ENCODE measurements at regions not wholly inside any gene's neighbourhood (a gene's known extent, or its start where the extent isn't known, plus 50 kb on each side); places are given as distances from the start of the nearest gene placed in this dataset.

DNA sequence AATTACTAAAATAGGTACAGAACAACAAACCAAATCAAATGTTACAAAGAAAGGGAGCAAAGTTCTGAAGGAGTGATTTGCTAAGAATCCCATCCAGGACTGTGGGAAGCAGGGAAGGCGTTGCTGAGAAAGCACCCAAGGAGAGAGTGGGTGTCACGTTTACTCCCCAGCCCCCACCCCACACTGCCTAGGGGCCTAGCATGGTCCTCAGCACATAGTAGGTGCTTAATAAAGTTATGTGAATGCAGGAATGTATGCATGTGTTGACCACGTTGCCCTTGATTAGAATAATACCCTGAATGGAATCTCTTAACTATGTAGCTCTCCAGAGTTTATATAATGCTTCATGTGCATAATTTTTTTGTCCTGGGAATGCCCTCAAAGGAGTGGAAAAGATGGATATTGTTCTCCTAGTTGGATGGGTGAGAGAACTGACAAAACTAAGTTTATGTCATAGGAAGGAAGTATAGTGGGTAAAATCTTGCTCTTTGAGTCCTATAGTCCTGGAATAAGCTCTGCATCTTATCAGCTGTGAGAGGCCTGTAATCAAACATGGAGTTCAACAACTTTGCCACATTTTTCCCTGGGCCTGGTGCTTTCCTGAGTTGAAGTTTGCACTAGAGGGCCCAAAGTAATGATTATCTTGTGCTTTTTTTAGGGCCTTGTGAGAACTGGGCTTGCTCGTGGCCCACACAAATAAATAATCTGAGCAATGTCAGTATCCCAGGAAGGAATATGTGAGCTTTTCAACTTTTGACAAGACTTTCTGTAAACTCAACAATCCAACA is 53.8 kb upstream of the LMO2 start:
- no peak overlapping the region for H3K4me3 ChIP-seq (ENCODE audit: low read depth, low read length)
- POLR2A ChIA-PET = no interaction called here
- CTCF ChIA-PET = interaction anchor here (1.3 to 2.0 kb wide), 2 partner anchors 26 to 88 kb away, joined by 5 to 9 read pairs; no protein-coding TSS in a partner anchor
- DNase-seq (ENCODE audit: low read depth, low spot score) = no peak
- TF ChIP-seq, protein P1, sequence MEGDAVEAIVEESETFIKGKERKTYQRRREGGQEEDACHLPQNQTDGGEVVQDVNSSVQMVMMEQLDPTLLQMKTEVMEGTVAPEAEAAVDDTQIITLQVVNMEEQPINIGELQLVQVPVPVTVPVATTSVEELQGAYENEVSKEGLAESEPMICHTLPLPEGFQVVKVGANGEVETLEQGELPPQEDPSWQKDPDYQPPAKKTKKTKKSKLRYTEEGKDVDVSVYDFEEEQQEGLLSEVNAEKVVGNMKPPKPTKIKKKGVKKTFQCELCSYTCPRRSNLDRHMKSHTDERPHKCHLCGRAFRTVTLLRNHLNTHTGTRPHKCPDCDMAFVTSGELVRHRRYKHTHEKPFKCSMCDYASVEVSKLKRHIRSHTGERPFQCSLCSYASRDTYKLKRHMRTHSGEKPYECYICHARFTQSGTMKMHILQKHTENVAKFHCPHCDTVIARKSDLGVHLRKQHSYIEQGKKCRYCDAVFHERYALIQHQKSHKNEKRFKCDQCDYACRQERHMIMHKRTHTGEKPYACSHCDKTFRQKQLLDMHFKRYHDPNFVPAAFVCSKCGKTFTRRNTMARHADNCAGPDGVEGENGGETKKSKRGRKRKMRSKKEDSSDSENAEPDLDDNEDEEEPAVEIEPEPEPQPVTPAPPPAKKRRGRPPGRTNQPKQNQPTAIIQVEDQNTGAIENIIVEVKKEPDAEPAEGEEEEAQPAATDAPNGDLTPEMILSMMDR (IDR thresholded peaks at IDR 0.05; ENCODE audit: insufficient read depth, low read length, missing control alignments) = no peak

DNA sequence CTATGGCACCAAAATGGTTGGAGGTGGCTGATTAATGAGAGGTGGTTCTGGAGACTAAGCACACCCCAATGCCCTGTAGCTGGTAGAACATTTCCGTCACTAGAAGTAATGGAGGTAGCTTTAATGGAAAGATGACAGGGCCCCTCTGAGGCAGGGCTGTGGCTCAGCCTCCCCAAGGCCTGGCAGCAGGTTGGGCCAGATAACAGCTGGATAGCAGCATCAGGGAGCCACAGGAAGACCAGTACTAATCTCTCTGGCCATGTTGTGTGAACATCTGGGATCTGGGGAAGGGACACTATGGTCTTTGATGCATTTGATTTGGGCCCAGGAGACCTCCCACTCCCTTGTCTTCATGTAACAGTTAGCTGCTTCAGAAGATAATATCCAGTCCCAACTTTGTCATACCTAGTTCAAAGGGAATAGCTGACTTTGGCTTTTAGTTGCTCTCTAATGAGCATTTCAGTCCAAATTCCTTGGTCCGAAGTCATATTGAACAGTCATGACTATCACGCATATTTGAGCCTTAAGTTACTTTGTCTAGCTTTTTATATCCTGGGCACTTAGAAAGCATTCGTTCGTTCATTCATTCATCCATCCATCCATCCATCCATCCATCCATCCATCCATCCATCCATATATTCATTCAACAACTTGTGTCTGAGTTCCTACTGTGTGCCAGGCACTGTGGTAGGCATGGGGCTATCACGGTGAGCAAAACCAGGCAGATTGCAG is 53.0 kb upstream of the LMO2 start:
- TF ChIP-seq, protein P1 (IDR thresholded peaks at IDR 0.05; ENCODE audit: insufficient read depth, low read length, missing control alignments) = no peak
- no peak for DNase-seq (ENCODE audit: low read depth, low spot score)
- H3K4me3 ChIP-seq (ENCODE audit: low read depth, low read length) = no peak overlapping the region
- ChIA-PET POLR2A (no interaction called here), CTCF (interaction anchor here (1.3 to 2.0 kb wide), 2 partner anchors 26 to 87 kb away, joined by 5 to 9 read pairs; no protein-coding TSS in a partner anchor)

DNA sequence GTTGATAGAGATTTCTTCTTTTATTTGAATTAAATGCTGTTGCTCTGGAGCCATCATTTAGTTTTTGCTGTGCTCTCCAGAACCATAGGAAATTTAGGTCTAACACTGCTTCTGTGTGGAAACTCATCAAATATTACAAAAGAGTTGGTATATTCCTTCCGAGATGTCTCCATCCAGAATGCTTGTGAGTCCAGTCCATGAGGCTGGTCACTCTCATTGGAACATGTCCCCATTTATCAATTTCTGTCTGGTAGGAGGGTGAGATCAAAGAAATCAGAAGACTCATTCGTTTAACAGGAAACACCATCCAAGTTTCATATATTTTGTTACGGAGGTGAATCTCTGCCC is 52.4 kb upstream of the LMO2 start:
- TF ChIP-seq, protein P1 (IDR thresholded peaks at IDR 0.05; ENCODE audit: insufficient read depth, low read length, missing control alignments) = no peak
- H3K4me3 ChIP-seq (ENCODE audit: low read depth, low read length) = no peak overlapping the region
- DNase-seq (ENCODE audit: low read depth, low spot score) = no peak
- CTCF ChIA-PET = interaction anchor here (1.3 to 2.0 kb wide), 2 partner anchors 27 to 86 kb away, joined by 5 to 9 read pairs; no protein-coding TSS in a partner anchor
- POLR2A ChIA-PET = no interaction called here

DNA sequence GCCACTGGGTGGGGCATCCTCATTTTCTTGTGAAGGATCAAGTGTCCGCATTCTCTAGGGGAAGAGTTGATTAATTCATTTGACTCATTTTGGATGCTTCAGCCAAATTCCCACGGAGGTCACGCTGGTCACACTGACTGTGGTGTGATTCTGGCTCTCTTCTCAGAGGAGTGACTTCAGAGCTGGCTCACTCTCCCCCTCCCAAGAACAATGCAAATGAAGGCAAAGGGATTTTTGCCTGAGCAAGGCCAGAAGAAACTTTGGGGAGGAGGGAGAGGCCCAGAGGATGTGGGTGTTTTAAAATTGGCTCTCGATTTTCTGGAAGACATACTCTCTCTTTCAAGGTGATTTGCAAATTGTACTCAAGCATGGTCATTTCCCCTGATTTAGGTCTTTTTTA is 51.1 kb upstream of the LMO2 start:
- CTCF ChIA-PET = no interaction called here
- H3K4me3 ChIP-seq (ENCODE audit: low read depth, low read length) = no peak overlapping the region
- DNase-seq (ENCODE audit: low read depth, low spot score) = no peak
- TF ChIP-seq, protein P1 (IDR thresholded peaks at IDR 0.05; ENCODE audit: insufficient read depth, low read length, missing control alignments) = no peak
- POLR2A ChIA-PET = no interaction called here

DNA sequence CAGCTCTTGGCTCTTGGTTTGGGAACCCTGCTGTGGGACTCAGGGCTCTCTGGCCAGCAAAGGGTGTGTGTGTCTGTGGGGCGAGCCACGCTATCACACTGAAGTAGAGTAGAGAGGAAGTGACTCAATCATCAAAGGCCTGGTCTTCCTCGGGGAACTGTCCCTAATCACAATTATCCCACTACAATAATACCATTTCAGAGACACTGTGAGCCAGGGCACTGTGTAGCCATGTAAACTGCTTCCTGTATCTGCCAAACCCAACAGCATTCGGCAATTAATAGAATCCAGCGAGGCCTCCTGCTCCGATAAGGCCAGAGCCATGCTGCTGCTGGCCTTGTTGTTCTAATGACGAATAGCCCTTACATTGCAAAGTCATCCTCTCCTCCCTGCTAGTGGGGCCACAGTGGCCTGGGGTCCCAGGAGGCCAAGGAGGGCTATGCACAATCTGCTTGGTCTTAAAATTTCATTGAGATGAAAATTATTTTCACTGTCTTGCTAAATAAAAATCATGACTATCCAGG is 49.8 kb upstream of the LMO2 start:
- CTCF ChIA-PET = no interaction called here
- H3K4me3 ChIP-seq (ENCODE audit: low read depth, low read length) = no peak overlapping the region
- POLR2A ChIA-PET = no interaction called here
- TF ChIP-seq, protein P1 (IDR thresholded peaks at IDR 0.05; ENCODE audit: insufficient read depth, low read length, missing control alignments) = no peak
- DNase-seq (ENCODE audit: low read depth, low spot score) = no peak
